GM19328 (cell line): ENCODE measurements at regions not wholly inside any gene's neighbourhood (a gene's known extent, or its start where the extent isn't known, plus 50 kb on each side); places are given as distances from the start of the nearest gene placed in this dataset.

Experiments
- ATAC-seq: cut with Tn5 transposase; IDR thresholded peaks from one replicate; pipeline ENCODE4 v1.9.1; 2021; ENCODE audit warnings: mild to moderate bottlenecking, moderate library complexity; ENCODE audit not compliant: unreplicated experiment

GRCh38 chr2:120966510-120967254 is 231.0 kb downstream of the GLI2 start:
- ATAC-seq: no peak

DNA sequence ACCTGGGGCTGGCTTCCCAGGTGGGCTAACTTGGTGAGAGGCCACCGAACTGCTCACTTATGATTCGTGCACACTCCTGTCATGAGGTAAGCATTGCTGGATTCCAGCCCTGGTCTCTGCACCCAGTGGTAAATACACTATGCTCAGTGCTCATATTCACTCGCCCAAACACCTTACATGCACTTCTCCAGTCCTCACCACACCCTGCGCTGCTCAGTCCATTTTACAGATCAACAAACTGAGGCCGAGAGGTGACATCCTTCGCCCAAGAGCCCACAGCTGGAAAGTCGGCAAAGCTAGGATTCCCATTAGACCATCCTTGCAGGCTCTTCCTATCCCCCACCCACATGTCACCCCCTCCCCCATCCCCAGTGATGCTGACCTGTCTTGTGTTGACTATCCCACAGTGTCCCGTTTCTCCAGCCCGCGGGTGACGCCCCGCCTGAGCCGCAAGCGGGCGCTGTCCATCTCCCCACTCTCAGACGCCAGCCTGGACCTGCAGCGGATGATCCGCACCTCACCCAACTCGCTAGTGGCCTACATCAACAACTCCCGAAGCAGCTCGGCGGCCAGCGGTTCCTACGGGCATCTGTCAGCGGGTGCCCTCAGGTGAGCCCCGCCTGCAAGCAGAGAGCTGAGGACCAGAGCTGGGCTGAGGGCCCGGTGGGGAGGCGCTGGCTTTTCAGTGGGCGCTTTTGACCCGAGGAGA is 232.8 kb downstream of the GLI2 start:
- ATAC-seq: no peak

DNA sequence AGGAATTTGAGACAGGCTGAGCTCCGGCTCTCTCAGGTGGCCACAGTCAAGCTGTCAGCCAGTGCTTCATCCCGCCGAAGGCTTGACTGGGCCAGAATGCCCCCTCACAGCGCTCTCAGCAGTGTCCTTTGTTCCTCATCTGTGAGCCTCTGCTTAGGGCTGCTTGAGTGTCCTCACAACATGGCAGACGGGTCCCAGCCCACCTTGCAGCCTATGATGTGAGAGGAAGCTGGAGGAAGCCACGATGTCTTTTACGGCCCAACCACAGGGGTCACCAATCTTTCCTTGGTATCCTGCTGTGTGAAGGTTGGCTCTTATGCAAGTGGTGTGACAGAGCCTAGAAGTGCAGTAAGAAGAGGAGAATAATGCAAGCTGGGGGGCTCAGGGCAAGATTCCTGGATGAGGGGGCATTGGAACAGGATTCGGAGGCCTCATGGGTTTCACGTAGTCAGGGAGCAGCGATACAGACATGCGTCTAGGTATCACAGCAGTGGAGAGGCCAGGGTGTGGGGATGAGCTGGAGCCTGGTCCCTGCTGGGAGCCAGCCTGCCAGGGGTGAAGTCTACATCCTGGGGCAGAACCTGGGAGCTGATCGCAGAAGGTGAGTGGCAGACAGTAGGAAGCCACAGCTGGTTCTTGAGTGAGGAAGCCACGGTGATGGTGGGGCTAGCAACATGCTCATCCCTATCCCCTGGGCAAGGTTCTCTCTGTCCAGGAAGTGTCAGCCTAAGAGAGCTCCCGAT is 234.1 kb downstream of the GLI2 start:
- ATAC-seq: no peak

GRCh38 chr2:120971866-120972265 is 236.2 kb downstream of the GLI2 start:
- ATAC-seq: no peak

- ATAC-seq: no peak
These were observed 236.6 kb downstream of the GLI2 start for GRCh38 chr2:120972286-120972685.

DNA sequence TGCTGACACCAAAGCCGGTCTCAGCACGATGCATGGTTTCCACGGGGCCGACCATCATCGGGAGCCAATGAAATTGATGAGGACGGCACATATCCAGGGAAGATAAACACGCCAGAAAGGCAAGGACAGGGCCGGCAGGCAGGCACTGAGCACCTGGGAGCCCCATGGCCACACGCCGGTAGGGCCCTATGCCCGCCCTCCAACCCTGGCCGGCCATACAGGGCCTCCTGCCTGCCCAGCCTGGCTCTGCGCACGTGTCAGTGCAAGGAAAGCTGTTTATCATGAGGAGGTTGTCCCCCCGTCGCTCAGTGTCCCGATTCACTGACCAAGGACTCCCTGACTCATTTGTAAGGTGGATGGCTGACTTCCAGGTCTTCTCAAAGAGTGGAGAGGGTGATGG is 237.5 kb downstream of the GLI2 start:
- no peak for ATAC-seq

DNA sequence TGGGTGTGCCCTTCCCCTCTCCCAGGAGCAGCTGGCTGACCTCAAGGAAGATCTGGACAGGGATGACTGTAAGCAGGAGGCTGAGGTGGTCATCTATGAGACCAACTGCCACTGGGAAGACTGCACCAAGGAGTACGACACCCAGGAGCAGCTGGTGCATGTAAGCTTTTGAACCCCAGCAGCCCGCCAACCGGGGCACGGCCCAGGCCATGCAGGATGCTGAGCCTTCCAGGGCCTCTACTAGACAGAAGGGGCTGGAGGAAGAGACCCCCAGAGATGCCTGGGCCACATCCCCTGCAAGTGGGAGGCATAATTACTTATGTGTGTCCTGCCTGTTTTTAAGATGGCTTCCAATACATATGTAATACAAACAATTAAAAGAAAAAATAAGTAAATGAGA is 239.3 kb downstream of the GLI2 start:
- ATAC-seq: no peak

DNA sequence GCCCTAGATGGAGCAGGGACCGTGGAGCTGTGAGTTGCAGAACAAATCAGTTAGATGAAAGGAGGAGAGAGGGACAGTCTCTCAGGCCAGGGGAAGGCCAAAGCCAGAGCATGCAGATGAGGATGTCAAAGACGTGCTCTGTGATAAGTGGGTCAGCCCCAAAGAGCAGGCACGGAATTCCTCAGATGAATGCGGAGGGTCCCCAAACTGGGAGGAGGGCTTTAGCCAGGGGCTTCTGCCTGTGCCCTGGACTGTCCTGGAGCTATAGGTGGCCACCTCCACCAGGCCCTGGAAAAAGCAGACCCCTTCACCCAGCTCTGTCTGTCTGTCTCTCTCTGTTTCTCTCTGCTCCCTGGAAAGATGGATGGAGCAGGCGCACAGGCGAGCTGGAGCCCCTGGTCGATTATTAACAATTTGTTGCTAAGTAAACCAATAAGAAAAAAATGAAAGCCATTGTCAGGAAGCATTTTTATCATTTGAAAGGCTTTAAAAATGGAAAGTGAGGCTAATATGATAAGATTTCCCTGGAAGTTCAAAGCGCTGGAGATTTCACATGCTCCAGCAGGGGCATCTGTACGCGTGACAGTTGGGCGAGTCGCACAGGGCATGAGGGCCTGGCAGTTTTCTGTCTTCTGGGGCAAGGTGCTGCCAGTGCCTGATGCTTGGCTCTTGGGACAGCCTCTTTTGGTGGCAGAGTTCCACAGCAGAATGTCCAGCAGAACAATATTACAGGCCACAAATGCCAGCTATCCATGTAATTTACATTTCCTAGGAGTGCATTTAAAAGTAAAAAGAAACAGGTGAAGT is 241.0 kb downstream of the GLI2 start:
- no peak for ATAC-seq

DNA sequence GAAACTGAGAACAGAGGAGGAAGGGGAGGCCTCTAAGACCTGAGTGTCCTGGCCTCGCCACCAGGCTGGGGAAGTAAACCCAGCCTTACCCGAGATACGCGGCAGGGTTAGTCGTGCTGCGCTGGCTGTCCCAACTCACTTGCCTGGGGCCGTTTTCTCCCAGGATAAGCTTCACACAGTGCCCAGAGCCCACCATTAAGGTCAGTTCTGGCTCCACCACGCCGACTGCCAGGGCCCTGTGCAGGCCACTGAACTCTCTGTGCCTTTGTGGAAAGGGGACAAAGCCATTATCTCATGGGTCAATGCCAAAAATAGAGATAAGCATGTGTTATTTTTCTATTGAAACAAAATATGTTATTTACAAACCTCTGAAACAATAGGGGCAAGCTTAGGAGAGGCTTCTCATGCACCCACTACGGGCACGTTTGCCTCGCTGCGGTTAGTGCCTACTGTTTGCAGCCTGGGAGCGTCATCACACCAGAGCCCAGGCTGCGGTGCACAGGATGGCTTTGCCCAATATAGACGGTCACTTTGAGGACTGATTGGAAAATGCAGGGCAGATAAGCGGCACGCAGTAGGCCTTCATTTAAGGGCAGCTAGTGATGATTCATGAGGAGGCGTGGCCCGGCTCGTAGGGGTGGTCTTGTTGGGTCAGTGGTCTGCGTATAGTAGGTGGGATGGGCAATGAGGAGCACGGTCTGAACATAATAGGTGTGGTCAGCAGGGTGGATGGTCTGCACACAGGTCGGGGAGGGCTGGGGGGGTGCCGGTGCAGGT is 242.1 kb downstream of the GLI2 start:
- no peak for ATAC-seq

GRCh38 chr2:120978359-120979050 is 242.8 kb downstream of the GLI2 start:
- no peak for ATAC-seq

- ATAC-seq: no peak
These were observed 243.7 kb downstream of the GLI2 start for GRCh38 chr2:120979398-120979797.

DNA sequence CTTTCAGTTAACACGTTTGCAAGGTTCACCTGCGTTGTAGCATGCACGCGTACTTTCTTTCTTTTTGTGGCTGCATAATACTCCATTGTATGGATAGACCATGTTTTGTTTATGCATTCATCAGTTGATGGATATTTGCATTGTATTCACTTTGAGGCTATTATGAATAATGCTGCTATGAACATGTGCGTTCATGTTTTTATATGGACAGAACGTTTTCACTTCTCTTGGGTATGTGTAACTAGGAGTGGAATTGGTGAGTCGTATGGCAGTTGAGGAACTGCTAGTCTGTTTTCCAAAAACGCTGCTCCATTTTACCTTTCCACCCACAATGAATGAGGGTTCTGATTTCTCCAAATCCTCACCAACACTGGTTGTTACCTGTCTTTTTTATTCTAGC is 244.3 kb downstream of the GLI2 start:
- no peak for ATAC-seq

- ATAC-seq: no peak
These were observed 245.8 kb downstream of the GLI2 start for GRCh38 chr2:120981443-120981842.

DNA sequence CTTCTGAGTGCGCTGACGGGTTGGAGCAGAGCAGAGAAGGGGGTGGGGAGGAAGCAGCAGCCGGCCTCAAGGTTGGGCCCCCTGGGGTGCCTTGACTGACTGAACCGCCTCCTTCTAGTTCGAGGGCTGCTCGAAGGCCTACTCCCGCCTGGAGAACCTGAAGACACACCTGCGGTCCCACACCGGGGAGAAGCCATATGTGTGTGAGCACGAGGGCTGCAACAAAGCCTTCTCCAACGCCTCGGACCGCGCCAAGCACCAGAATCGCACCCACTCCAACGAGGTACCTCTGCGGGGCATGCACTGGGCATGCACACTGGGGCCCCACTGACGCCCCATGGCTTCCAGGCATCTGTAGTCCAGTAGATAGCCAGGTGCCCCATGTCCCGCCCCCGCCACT is 246.9 kb downstream of the GLI2 start:
- ATAC-seq: no peak

- no peak for ATAC-seq
These were observed 247.7 kb downstream of the GLI2 start for GRCh38 chr2:120983344-120983743.

GRCh38 chr2:120984046-120984445 is 248.4 kb downstream of the GLI2 start:
- no peak for ATAC-seq

DNA sequence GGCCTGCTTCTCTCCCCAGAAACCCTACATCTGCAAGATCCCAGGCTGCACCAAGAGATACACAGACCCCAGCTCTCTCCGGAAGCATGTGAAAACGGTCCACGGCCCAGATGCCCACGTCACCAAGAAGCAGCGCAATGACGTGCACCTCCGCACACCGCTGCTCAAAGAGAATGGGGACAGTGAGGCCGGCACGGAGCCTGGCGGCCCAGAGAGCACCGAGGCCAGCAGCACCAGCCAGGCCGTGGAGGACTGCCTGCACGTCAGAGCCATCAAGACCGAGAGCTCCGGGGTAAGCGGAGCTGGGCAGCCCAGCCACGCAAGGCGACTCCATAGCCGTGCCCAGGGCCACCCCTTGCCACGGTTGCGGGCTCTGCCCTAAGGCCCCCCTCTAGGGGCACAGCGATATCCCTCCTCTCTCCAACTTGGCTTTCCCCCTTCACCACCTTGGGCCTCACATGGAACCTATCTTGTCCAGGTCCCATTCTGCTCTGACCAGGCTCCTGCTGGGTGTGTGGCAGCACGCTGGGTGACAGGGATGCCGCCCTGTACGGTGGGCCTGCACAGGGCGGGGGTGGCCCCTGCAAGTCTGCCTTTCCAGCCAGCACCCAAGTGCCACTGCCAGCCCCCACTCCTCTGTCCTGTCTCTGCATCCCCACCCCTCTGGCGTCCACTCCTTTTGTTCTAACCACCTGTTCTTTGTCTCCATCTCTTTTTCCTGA is 248.9 kb downstream of the GLI2 start:
- no peak for ATAC-seq

GRCh38 chr2:120985174-120985996 is 249.7 kb downstream of the GLI2 start:
- no peak for ATAC-seq
